H1 (cell line): ENCODE measurements at regions not wholly inside any gene's neighbourhood (a gene's known extent, or its start where the extent isn't known, plus 50 kb on each side); places are given as distances from the start of the nearest gene placed in this dataset.

Experiments
- CHD1 ChIP-seq: IDR thresholded peaks from 2 replicates; pipeline ENCODE4 v1.6.1; 2012; ENCODE audit warnings: low read depth, low read length, improper control_type of control experiment
- CHD2 ChIP-seq: IDR thresholded peaks from 2 replicates; pipeline ENCODE4 v1.6.1; 2012; ENCODE audit warnings: low read length, improper control_type of control experiment
- SIN3A ChIP-seq, 2 experiments: IDR thresholded peaks in 1 of 2; conservative IDR thresholded peaks in 1 of 2; 2 replicates each; pipeline ENCODE4 v1.6.1; 2011 to 2012; ENCODE audit warnings: low read length in 2 of 2, improper control_type of control experiment in 1 of 2, low read depth in 1 of 2, mild to moderate bottlenecking in 1 of 2
- SP1 ChIP-seq: IDR thresholded peaks from 2 replicates; pipeline ENCODE4 v1.6.1; 2011; ENCODE audit warnings: low read depth, low read length
- TAF7 ChIP-seq: optimal IDR thresholded peaks from 2 replicates; pipeline ENCODE3; 2011; ENCODE audit warnings: low read depth, mild to moderate bottlenecking, inconsistent platforms, low read length, moderate library complexity, borderline replicate concordance

- TF ChIP-seq TAF7, result no peak
- TF ChIP-seq CHD2, result no peak
- TF ChIP-seq CHD1, result no peak
- no peak for TF ChIP-seq SP1
- no peak for TF ChIP-seq SIN3A (conservative IDR thresholded peaks at IDR 0.05 in 1 of 2, IDR thresholded peaks at IDR 0.05 in 1 of 2; ENCODE audit: low read depth in 1 of 2, low read length in 2 of 2)
Measured at GRCh38 chr1:187261637-187262036, 432.9 kb downstream of the PLA2G4A start (continued).
